Colonic mucosa (tissue), 4 donors: ENCODE measurements at regions not wholly inside any gene's neighbourhood (a gene's known extent, or its start where the extent isn't known, plus 50 kb on each side); places are given as distances from the start of the nearest gene placed in this dataset.

Source experiments
- DNase-seq: peaks from one replicate; pipeline ENCODE4 v3.0.0-alpha.2; 2020
- H3K27ac ChIP-seq: fragments of 200-600 bp; one replicate; pipeline ENCODE4 v1.8.0; 2021
- H3K27me3 ChIP-seq: fragments of 200-600 bp; one replicate; pipeline ENCODE4 v1.8.0; 2021
- H3K36me3 ChIP-seq: fragments of 200-600 bp; one replicate; pipeline ENCODE4 v1.8.0; 2021
- H3K4me1 ChIP-seq: fragments of 200-600 bp; one replicate; pipeline ENCODE4 v1.8.0; 2021; ENCODE audit warnings: mild to moderate bottlenecking
- H3K4me3 ChIP-seq: fragments of 200-600 bp; one replicate; pipeline ENCODE4 v1.8.0; 2021
- H3K9ac ChIP-seq, 2 donors: one replicate each; pipeline ENCODE4 v1.7.0; 2013; ENCODE audit warnings: control low read depth in 2 of 2, low read depth in 2 of 2, low read length in 2 of 2
- H3K9me3 ChIP-seq: fragments of 200-600 bp; one replicate; pipeline ENCODE4 v1.8.0; 2021
- CTCF ChIP-seq: fragments of 200-600 bp; IDR thresholded peaks from one replicate; pipeline ENCODE4 v1.8.0; 2022; ENCODE audit warnings: antibody characterized with exemption, mild to moderate bottlenecking
- intact Hi-C: fragments of 100-400 bp; cut with DNase I; formaldehyde crosslinking; loops from one replicate; pipeline ENCODE4 v1.14.1; 2022
- donor health status: healthy.
- donor health status: DM: no; HTN: no; CAD: no.
- donor health status: DM: no; HTN: no; CAD: no.

- no peaks in the 10 kb centered on the region for H3K4me1 ChIP-seq
- no peaks in the 10 kb centered on the region for H3K27me3 ChIP-seq
- no peak for TF ChIP-seq CTCF
- no peak for DNase-seq
- H3K9ac ChIP-seq: no peak overlapping the region
- intact Hi-C loops: no loop called here
- H3K27ac ChIP-seq: no peak overlapping the region
- no peaks in the 10 kb centered on the region for H3K9me3 ChIP-seq
- no peak overlapping the region for H3K4me3 ChIP-seq
- H3K36me3 ChIP-seq: no peaks in the 10 kb centered on the region
Measured at GRCh38 chr18:51622702-51623101, 425.2 kb upstream of the MEX3C start.

- Histone ChIP-seq H3K4me1 (no peaks in the 10 kb centered on the region), H3K36me3 (no peaks in the 10 kb centered on the region), H3K4me3 (no peak overlapping the region), H3K27me3 (no peaks in the 10 kb centered on the region), H3K9ac (no peak overlapping the region), H3K9me3 (no peaks in the 10 kb centered on the region), H3K27ac (no peak overlapping the region)
- intact Hi-C loops: no loop called here
- no peak for TF ChIP-seq CTCF
- DNase-seq: no peak
Measured at GRCh38 chr18:51623653-51624052, 426.2 kb upstream of the MEX3C start.

- Histone ChIP-seq H3K27ac (no peak overlapping the region), H3K27me3 (no peaks in the 10 kb centered on the region), H3K4me3 (no peak overlapping the region), H3K9ac (no peak overlapping the region), H3K4me1 (no peaks in the 10 kb centered on the region), H3K9me3 (no peaks in the 10 kb centered on the region), H3K36me3 (no peaks in the 10 kb centered on the region)
- no peak for DNase-seq
- intact Hi-C loops: no loop called here
- TF ChIP-seq CTCF: no peak
Measured at GRCh38 chr18:51630706-51631105, 433.2 kb upstream of the MEX3C start.

- Histone ChIP-seq H3K36me3 (no peaks in the 10 kb centered on the region), H3K4me1 (no peaks in the 10 kb centered on the region), H3K27ac (no peak overlapping the region), H3K27me3 (no peaks in the 10 kb centered on the region), H3K9me3 (no peaks in the 10 kb centered on the region), H3K9ac (no peak overlapping the region), H3K4me3 (no peak overlapping the region)
- intact Hi-C loops: no loop called here
- DNase-seq: no peak
- TF ChIP-seq CTCF: no peak
Measured at GRCh38 chr18:51637881-51638280, 440.4 kb upstream of the MEX3C start.

GRCh38 chr18:51639541-51639940 lies 442.1 kb upstream of the MEX3C start:
- Histone ChIP-seq H3K4me1 (no peaks in the 10 kb centered on the region), H3K9me3 (no peaks in the 10 kb centered on the region), H3K4me3 (no peak overlapping the region), H3K9ac (no peak overlapping the region), H3K36me3 (no peaks in the 10 kb centered on the region), H3K27me3 (no peaks in the 10 kb centered on the region), H3K27ac (no peak overlapping the region)
- intact Hi-C loops: no loop called here
- TF ChIP-seq CTCF: no peak
- DNase-seq: no peak

- Histone ChIP-seq H3K4me1 (no peaks in the 10 kb centered on the region), H3K36me3 (no peaks in the 10 kb centered on the region), H3K27me3 (peaks cover 4% of the 10 kb centered on the region), H3K4me3 (no peak overlapping the region), H3K9ac (no peak overlapping the region), H3K9me3 (no peaks in the 10 kb centered on the region), H3K27ac (no peak overlapping the region)
- intact Hi-C loops: no loop called here
- no peak for DNase-seq
- TF ChIP-seq CTCF: no peak
Measured at GRCh38 chr18:51643483-51643882, 446.0 kb upstream of the MEX3C start.
